ENCODE measurements at regions not wholly inside any gene's neighbourhood (a gene's known extent, or its start where the extent isn't known, plus 50 kb on each side); places are given as distances from the start of the nearest gene placed in this dataset.

DNA sequence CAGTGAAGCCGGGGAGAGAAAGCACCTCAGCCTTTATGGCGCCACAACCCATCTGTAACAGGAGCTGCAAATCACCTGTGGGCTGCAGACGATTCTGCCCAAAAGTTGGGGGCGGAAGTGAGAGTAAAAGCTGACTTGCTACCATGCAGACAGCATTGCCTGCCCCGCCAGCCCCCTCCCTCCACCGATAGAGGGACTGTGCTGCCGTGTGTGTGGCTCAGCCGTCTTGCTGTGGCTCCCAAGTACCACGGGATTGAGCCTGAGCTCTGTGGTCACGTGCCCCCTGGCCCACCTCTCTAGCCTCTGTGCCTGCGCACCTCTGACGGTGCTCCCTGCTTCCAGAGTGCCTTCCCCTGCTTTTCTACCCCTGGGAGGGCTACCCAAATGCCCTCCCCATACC is 79.6 kb downstream of the GLI2 start:
- Mint-ChIP-seq H3K27me3 (ENCODE audit: low read depth, unreplicated experiment) (no peaks in the 10 kb centered on the region), H3K36me3 (ENCODE audit: low read depth, unreplicated experiment) (peaks cover 16% of the 10 kb centered on the region), H3K27ac (ENCODE audit: unreplicated experiment) (no peak overlapping the region), H3K4me3 (ENCODE audit: unreplicated experiment) (no peak overlapping the region), H3K9me3 (ENCODE audit: unreplicated experiment) (no peaks in the 10 kb centered on the region), H3K4me1 (ENCODE audit: low read depth, unreplicated experiment) (peaks cover 19% of the 10 kb centered on the region)
- Histone ChIP-seq H3K9ac (ENCODE audit: low read length) (no peak overlapping the region), H3K27ac (ENCODE audit: low read depth, low read length) (no peak overlapping the region), H2AFZ (ENCODE audit: low read depth, low read length) (no peak overlapping the region), H4K20me1 (ENCODE audit: insufficient read depth, low read length) (peaks cover 49% of the 10 kb centered on the region), H3K36me3 (ENCODE audit: insufficient read depth, low read length) (no peaks in the 10 kb centered on the region), H3K4me1 (ENCODE audit: insufficient read depth, low read length) (peaks cover 21% of the 10 kb centered on the region), H3K9me3 (ENCODE audit: insufficient read depth, low read depth, low read length) (no peaks in the 10 kb centered on the region), H3K4me3 (ENCODE audit: insufficient read depth, low read depth, low read length) (no peak overlapping the region), H3K79me2 (ENCODE audit: insufficient read depth, low read length) (peaks cover 35% of the 10 kb centered on the region), H3K4me2 (ENCODE audit: low read length) (no peak overlapping the region), H3K27me3 (ENCODE audit: insufficient read depth, low read length) (no peaks in the 10 kb centered on the region)
- FAIRE-seq (no peak), DNase-seq (ENCODE audit: low read depth) (no peak)
- TF ChIP-seq, protein P1, sequence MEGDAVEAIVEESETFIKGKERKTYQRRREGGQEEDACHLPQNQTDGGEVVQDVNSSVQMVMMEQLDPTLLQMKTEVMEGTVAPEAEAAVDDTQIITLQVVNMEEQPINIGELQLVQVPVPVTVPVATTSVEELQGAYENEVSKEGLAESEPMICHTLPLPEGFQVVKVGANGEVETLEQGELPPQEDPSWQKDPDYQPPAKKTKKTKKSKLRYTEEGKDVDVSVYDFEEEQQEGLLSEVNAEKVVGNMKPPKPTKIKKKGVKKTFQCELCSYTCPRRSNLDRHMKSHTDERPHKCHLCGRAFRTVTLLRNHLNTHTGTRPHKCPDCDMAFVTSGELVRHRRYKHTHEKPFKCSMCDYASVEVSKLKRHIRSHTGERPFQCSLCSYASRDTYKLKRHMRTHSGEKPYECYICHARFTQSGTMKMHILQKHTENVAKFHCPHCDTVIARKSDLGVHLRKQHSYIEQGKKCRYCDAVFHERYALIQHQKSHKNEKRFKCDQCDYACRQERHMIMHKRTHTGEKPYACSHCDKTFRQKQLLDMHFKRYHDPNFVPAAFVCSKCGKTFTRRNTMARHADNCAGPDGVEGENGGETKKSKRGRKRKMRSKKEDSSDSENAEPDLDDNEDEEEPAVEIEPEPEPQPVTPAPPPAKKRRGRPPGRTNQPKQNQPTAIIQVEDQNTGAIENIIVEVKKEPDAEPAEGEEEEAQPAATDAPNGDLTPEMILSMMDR (IDR thresholded peaks at IDR 0.05; ENCODE audit: insufficient read depth, low read depth, low read length): no peak
- TF ChIP-seq EZH2 (IDR thresholded peaks at IDR 0.05; ENCODE audit: insufficient read depth, low read length): no peak

DNA sequence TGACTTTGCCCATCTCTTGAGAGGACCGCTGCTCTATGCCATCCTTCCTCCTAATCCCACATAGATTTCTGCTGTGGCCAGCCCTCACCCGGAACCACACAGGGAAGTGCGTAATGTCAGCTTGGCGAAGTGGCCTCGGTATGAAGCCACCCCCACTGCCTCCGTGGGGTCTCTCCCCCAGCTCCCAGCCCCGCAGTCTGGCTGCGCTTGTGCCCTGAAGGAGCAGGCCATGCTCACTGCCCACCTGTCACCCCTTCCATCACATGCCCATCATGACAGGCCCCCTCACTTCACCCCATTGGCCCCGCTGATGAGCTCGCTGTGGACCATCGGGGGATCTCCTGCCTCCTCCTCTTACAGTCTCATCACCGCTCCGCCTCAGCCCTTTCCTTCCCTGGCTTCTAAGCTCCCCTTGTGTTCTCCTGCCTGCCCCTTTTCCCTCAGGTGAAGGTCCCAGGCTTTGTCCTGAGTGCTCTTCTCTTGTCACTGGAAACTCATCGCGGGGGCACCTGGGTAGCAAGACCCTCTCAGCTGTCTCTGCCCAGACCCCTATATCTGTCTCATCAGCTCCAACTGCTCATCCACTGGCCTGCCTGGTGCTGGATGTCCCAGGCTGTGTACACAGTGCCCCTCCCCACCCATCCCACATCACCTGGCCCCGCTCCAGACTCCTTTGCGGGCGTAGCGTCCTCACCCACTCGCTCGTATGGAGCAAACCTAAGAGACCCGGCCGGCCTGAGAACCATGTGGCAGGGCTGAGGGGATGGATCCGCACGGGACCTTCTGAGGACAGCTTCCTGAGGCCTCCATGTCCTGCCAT is 81.7 kb downstream of the GLI2 start:
- H3K27me3 Mint-ChIP-seq (ENCODE audit: low read depth, unreplicated experiment): no peaks in the 10 kb centered on the region
- H3K36me3 Mint-ChIP-seq (ENCODE audit: low read depth, unreplicated experiment): peaks cover 13% of the 10 kb centered on the region
- TF ChIP-seq EZH2 (IDR thresholded peaks at IDR 0.05; ENCODE audit: insufficient read depth, low read length): no peak
- TF ChIP-seq, protein P1 (IDR thresholded peaks at IDR 0.05; ENCODE audit: insufficient read depth, low read depth, low read length): no peak
- H3K27ac Mint-ChIP-seq (ENCODE audit: unreplicated experiment): peak overlapping the region; percentile 62
- DNase-seq (ENCODE audit: low read depth): no peak
- peaks cover 36% of the 10 kb centered on the region for H3K79me2 ChIP-seq (ENCODE audit: insufficient read depth, low read length)
- no peaks in the 10 kb centered on the region for H3K9me3 Mint-ChIP-seq (ENCODE audit: unreplicated experiment)
- no peak overlapping the region for H3K9ac ChIP-seq (ENCODE audit: low read length)
- H3K27me3 ChIP-seq (ENCODE audit: insufficient read depth, low read length): no peaks in the 10 kb centered on the region
- no peak overlapping the region for H2AFZ ChIP-seq (ENCODE audit: low read depth, low read length)
- peaks cover 29% of the 10 kb centered on the region for H3K4me1 Mint-ChIP-seq (ENCODE audit: low read depth, unreplicated experiment)
- no peak for FAIRE-seq
- no peaks in the 10 kb centered on the region for H3K9me3 ChIP-seq (ENCODE audit: insufficient read depth, low read depth, low read length)
- H3K36me3 ChIP-seq (ENCODE audit: insufficient read depth, low read length): no peaks in the 10 kb centered on the region
- H3K4me3 Mint-ChIP-seq (ENCODE audit: unreplicated experiment): no peak overlapping the region
- H3K4me1 ChIP-seq (ENCODE audit: insufficient read depth, low read length): peaks cover 34% of the 10 kb centered on the region
- no peak overlapping the region for H3K4me3 ChIP-seq (ENCODE audit: insufficient read depth, low read depth, low read length)
- H4K20me1 ChIP-seq (ENCODE audit: insufficient read depth, low read length): peaks cover 45% of the 10 kb centered on the region
- no peak overlapping the region for H3K27ac ChIP-seq (ENCODE audit: low read depth, low read length)
- no peak overlapping the region for H3K4me2 ChIP-seq (ENCODE audit: low read length)

GRCh38 chr2:120817956-120818325 is 82.3 kb downstream of the GLI2 start:
- Histone ChIP-seq H3K9me3 (ENCODE audit: insufficient read depth, low read depth, low read length) (no peaks in the 10 kb centered on the region), H3K4me1 (ENCODE audit: insufficient read depth, low read length) (peaks cover 34% of the 10 kb centered on the region), H3K27me3 (ENCODE audit: insufficient read depth, low read length) (no peaks in the 10 kb centered on the region), H3K4me2 (ENCODE audit: low read length) (peak overlapping the region; percentile 51), H3K36me3 (ENCODE audit: insufficient read depth, low read length) (no peaks in the 10 kb centered on the region), H3K9ac (ENCODE audit: low read length) (peak overlapping the region; percentile 49), H2AFZ (ENCODE audit: low read depth, low read length) (no peak overlapping the region), H3K79me2 (ENCODE audit: insufficient read depth, low read length) (peaks cover 39% of the 10 kb centered on the region), H4K20me1 (ENCODE audit: insufficient read depth, low read length) (peaks cover 48% of the 10 kb centered on the region), H3K27ac (ENCODE audit: low read depth, low read length) (peak overlapping the region; percentile 52), H3K4me3 (ENCODE audit: insufficient read depth, low read depth, low read length) (no peak overlapping the region)
- Mint-ChIP-seq H3K36me3 (ENCODE audit: low read depth, unreplicated experiment) (peaks cover 11% of the 10 kb centered on the region), H3K4me1 (ENCODE audit: low read depth, unreplicated experiment) (peaks cover 29% of the 10 kb centered on the region), H3K27me3 (ENCODE audit: low read depth, unreplicated experiment) (no peaks in the 10 kb centered on the region), H3K9me3 (ENCODE audit: unreplicated experiment) (no peaks in the 10 kb centered on the region), H3K4me3 (ENCODE audit: unreplicated experiment) (no peak overlapping the region), H3K27ac (ENCODE audit: unreplicated experiment) (no peak overlapping the region)
- no peak for FAIRE-seq
- TF ChIP-seq, protein P1 (IDR thresholded peaks at IDR 0.05; ENCODE audit: insufficient read depth, low read depth, low read length): no peak
- TF ChIP-seq EZH2 (IDR thresholded peaks at IDR 0.05; ENCODE audit: insufficient read depth, low read length): no peak
- DNase-seq (ENCODE audit: low read depth): no peak
